GM23248 (cell line): ENCODE measurements at regions not wholly inside any gene's neighbourhood (a gene's known extent, or its start where the extent isn't known, plus 50 kb on each side); places are given as distances from the start of the nearest gene placed in this dataset.

ENCODE experiments used
- EZH2 ChIP-seq: fragments of 200-600 bp; sonication (generic); IDR thresholded peaks from 2 replicates; pipeline ENCODE4 v1.6.1; 2018; ENCODE audit warnings: antibody characterized with exemption, mild to moderate bottlenecking; ENCODE audit not compliant: insufficient read depth, poor library complexity, severe bottlenecking
- EZH2phosphoT487 ChIP-seq: fragments of 200-600 bp; sonication (generic); IDR thresholded peaks from 2 replicates; pipeline ENCODE4 v1.6.1; 2018; ENCODE audit warnings: antibody characterized with exemption, moderate library complexity, mild to moderate bottlenecking, low read depth; ENCODE audit not compliant: insufficient read depth

- TF ChIP-seq EZH2phosphoT487 (no peak), EZH2 (no peak)
Observed at GRCh38 chr1:30382496-30382895, 340.9 kb downstream of the MATN1 start.
